OCI-LY7 (cell line): ENCODE measurements at regions not wholly inside any gene's neighbourhood (a gene's known extent, or its start where the extent isn't known, plus 50 kb on each side); places are given as distances from the start of the nearest gene placed in this dataset.
"Not testable (repeated sequence)": the region's sequence is repeated elsewhere in the genome, so short reads cannot be mapped to it uniquely, and the experiment has no call there.

Experiments used
- BruUV-seq: library from RNA; stranded (reverse); fragments of 400-500 nt; replicated peaks from 2 replicates; lab custom pipeline; 2021; lab: Mats Ljungman, UMichigan
- CTCF ChIA-PET: fragments of 300-600 bp; sonication (Branson Sonifier 250); formaldehyde crosslinking; loops from one replicate; lab custom pipeline; 2022; ENCODE audit warnings: antibody characterized with exemption; ENCODE audit not compliant: unreplicated experiment; lab: Charles Lee
- POLR2A ChIA-PET: fragments of 300-600 bp; sonication (Branson Sonifier 250); formaldehyde crosslinking; loops from one replicate; lab custom pipeline; 2022; ENCODE audit warnings: antibody characterized with exemption; lab: Charles Lee
- DNase-seq: peaks from one replicate; pipeline ENCODE4 v3.0.0-alpha.2; 2015; ENCODE audit warnings: low spot score
- H2AFZ ChIP-seq: fragments of 200-600 bp; sonication (generic), shearing (Covaris generic); 2 replicates; pipeline ENCODE4 v1.6.1; 2014; ENCODE audit warnings: mild to moderate bottlenecking, antibody characterized with exemption, low read length, moderate library complexity
- H3K27ac ChIP-seq: fragments of 200-600 bp; sonication (generic); 2 replicates; pipeline ENCODE4 v1.5.1; 2014; ENCODE audit warnings: mixed run types, low read depth, mild to moderate bottlenecking, moderate library complexity, low read length, inconsistent platforms; ENCODE audit not compliant: poor library complexity, severe bottlenecking
- H3K36me3 ChIP-seq: fragments of 200-600 bp; sonication (generic); 2 replicates; pipeline ENCODE4 v1.6.1; 2014; ENCODE audit warnings: mild to moderate bottlenecking, antibody characterized with exemption, low read length, moderate library complexity, mixed read lengths; ENCODE audit not compliant: insufficient read depth
- H3K4me1 ChIP-seq: fragments of 200-600 bp; sonication (generic); 2 replicates; pipeline ENCODE4 v1.5.1; 2014; ENCODE audit warnings: mild to moderate bottlenecking, low read length; ENCODE audit not compliant: insufficient read depth, poor library complexity, severe bottlenecking
- H3K4me2 ChIP-seq: fragments of 200-600 bp; sonication (generic); 2 replicates; pipeline ENCODE4 v1.6.1; 2014; ENCODE audit warnings: mild to moderate bottlenecking, low read length
- H3K4me3 ChIP-seq: fragments of 200-600 bp; sonication (generic); 2 replicates; pipeline ENCODE4 v1.5.1; 2014; ENCODE audit warnings: mild to moderate bottlenecking, low read depth, low read length; ENCODE audit not compliant: poor library complexity, severe bottlenecking
- H3K79me2 ChIP-seq: fragments of 200-600 bp; sonication (generic); 2 replicates; pipeline ENCODE4 v1.6.1; 2016; ENCODE audit warnings: low read depth, mild to moderate bottlenecking, low read length, moderate library complexity, mixed read lengths; ENCODE audit not compliant: insufficient read depth
- H3K9me2 ChIP-seq: fragments of 200-600 bp; sonication (generic); 2 replicates; pipeline ENCODE4 v1.6.1; 2016; ENCODE audit warnings: mild to moderate bottlenecking, low read length, mixed read lengths; ENCODE audit not compliant: insufficient read depth
- H3K9me3 ChIP-seq: fragments of 200-600 bp; sonication (generic); 2 replicates; pipeline ENCODE4 v1.6.1; 2014; ENCODE audit warnings: mild to moderate bottlenecking, mixed run types, low read length, mixed read lengths
- H4K20me1 ChIP-seq: fragments of 200-600 bp; sonication (generic); 2 replicates; pipeline ENCODE4 v1.6.1; 2014; ENCODE audit warnings: mild to moderate bottlenecking, antibody characterized with exemption, low read length, moderate library complexity, mixed read lengths; ENCODE audit not compliant: insufficient read depth
- CTCF ChIP-seq: fragments of 200-600 bp; sonication (generic); conservative IDR thresholded peaks from 2 replicates; pipeline ENCODE4 v1.5.1; 2014; ENCODE audit warnings: mild to moderate bottlenecking, antibody characterized with exemption, low read length, moderate library complexity, mixed read lengths
- EZH2phosphoT487 ChIP-seq: fragments of 200-600 bp; sonication (generic); IDR thresholded peaks from 2 replicates; pipeline ENCODE4 v1.6.1; 2018; ENCODE audit warnings: low read depth, borderline replicate concordance, mild to moderate bottlenecking, mixed run types, antibody characterized with exemption, low read length, moderate library complexity, mixed read lengths
- intact Hi-C: fragments of 100-400 bp; cut with micrococcal nuclease; formaldehyde crosslinking; loops from one replicate; pipeline ENCODE4 v1.10.0; 2022; ENCODE audit not compliant: unreplicated experiment

- no peaks in the 10 kb centered on the region for H3K36me3 ChIP-seq
- H3K4me1 ChIP-seq = no peaks in the 10 kb centered on the region
- CTCF ChIA-PET = no interaction called here
- H3K79me2 ChIP-seq = no peaks in the 10 kb centered on the region
- H3K9me2 ChIP-seq = no peaks in the 10 kb centered on the region
- no peaks in the 10 kb centered on the region for H4K20me1 ChIP-seq
- no peaks in the 10 kb centered on the region for H3K9me3 ChIP-seq
- POLR2A ChIA-PET = no interaction called here
- H3K27ac ChIP-seq = no peak overlapping the region
- BruUV-seq = no TSS peak
- intact Hi-C loops = no loop called here
- H3K4me2 ChIP-seq = no peak overlapping the region
- DNase-seq = no peak
- H3K4me3 ChIP-seq = no peak overlapping the region
- TF ChIP-seq CTCF = no peak
- no peak for TF ChIP-seq EZH2phosphoT487
- no peak overlapping the region for H2AFZ ChIP-seq
These were observed 416.8 kb upstream of the ASIC2 start for GRCh38 chr17:33709881-33710280.

- BruUV-seq = no TSS peak
- no peaks in the 10 kb centered on the region for H3K4me1 ChIP-seq
- H3K4me3 ChIP-seq = no peak overlapping the region
- no peak overlapping the region for H3K4me2 ChIP-seq
- no peaks in the 10 kb centered on the region for H3K9me2 ChIP-seq
- peak; percentile 48 for TF ChIP-seq CTCF
- TF ChIP-seq EZH2phosphoT487 = no peak
- DNase-seq = no peak
- no peak overlapping the region for H2AFZ ChIP-seq
- no peaks in the 10 kb centered on the region for H4K20me1 ChIP-seq
- H3K27ac ChIP-seq = no peak overlapping the region
- POLR2A ChIA-PET = no interaction called here
- no peaks in the 10 kb centered on the region for H3K9me3 ChIP-seq
- intact Hi-C loops = no loop called here
- CTCF ChIA-PET = no interaction called here
- no peaks in the 10 kb centered on the region for H3K36me3 ChIP-seq
- no peaks in the 10 kb centered on the region for H3K79me2 ChIP-seq
These were observed 419.0 kb upstream of the ASIC2 start for GRCh38 chr17:33712120-33712519.

GRCh38 chr17:33716957-33717356 is 423.9 kb upstream of the ASIC2 start:
- intact Hi-C loops = no loop called here
- no peaks in the 10 kb centered on the region for H4K20me1 ChIP-seq

GRCh38 chr17:33723736-33724135 is 430.6 kb upstream of the ASIC2 start:
- DNase-seq, H3K36me3 ChIP-seq, POLR2A ChIA-PET, H3K4me1 ChIP-seq, H3K27ac ChIP-seq, H4K20me1 ChIP-seq, H3K79me2 ChIP-seq, H3K4me3 ChIP-seq, H2AFZ ChIP-seq, H3K9me2 ChIP-seq, BruUV-seq, CTCF ChIA-PET, H3K4me2 ChIP-seq, H3K9me3 ChIP-seq: not testable (repeated sequence)
- intact Hi-C loops = loop anchor here (2.0 kb wide), 1 partner anchor 27 kb away; no protein-coding TSS in a partner anchor

More at GRCh38 chr17:33716957-33717356, 423.9 kb upstream of the ASIC2 start:
- Histone ChIP-seq H3K79me2 (no peaks in the 10 kb centered on the region), H3K9me3 (no peaks in the 10 kb centered on the region), H3K36me3 (no peaks in the 10 kb centered on the region), H2AFZ (no peak overlapping the region), H3K4me1 (no peaks in the 10 kb centered on the region), H3K4me3 (no peak overlapping the region), H3K4me2 (no peak overlapping the region), H3K9me2 (no peaks in the 10 kb centered on the region), H3K27ac (no peak overlapping the region)
- BruUV-seq = no TSS peak
- no peak for DNase-seq
- ChIA-PET POLR2A (no interaction called here), CTCF (no interaction called here)
- TF ChIP-seq CTCF (no peak), EZH2phosphoT487 (no peak)
